SK-N-SH (cell line): ENCODE measurements at regions not wholly inside any gene's neighbourhood (a gene's known extent, or its start where the extent isn't known, plus 50 kb on each side); places are given as distances from the start of the nearest gene placed in this dataset.

Source experiments
- CTCF ChIA-PET: fragments of 300-600, 350-600 bp; formaldehyde crosslinking; extraction: SDS; loops from one replicate; lab custom pipeline; 2021; lab: Yijun Ruan, JAX
- POLR2A ChIA-PET: fragments of 350-600 bp; sonication (Branson Sonifier 250); formaldehyde crosslinking; extraction: SDS; loops from one replicate; lab custom pipeline; 2020; ENCODE audit warnings: antibody characterized with exemption, inconsistent platforms; lab: Yijun Ruan, JAX
- DNase-seq: peaks from one replicate; pipeline ENCODE4 v3.0.0; 2012
- H2AFZ ChIP-seq: fragments of 200-600 bp; sonication (generic); 2 replicates; pipeline ENCODE4 v1.8.1; 2016; ENCODE audit warnings: antibody characterized with exemption, mild to moderate bottlenecking, low read depth
- H3F3A ChIP-seq: fragments of 200-600 bp; sonication (generic); replicated peaks from 2 replicates; pipeline ENCODE3; 2016; ENCODE audit warnings: antibody characterized with exemption, mild to moderate bottlenecking; ENCODE audit not compliant: insufficient read depth
- H3K27ac ChIP-seq, 2 experiments: fragments of 200-500 bp in 1 of 2; fragments of 200-600 bp in 1 of 2; sonication (Bioruptor generic) in 1 of 2; sonication (generic), shearing (Covaris generic) in 1 of 2; 2 replicates each; pipeline versions ENCODE4 v1.5.1 to v1.6.1; 2014 to 2016; ENCODE audit warnings: low read depth in 2 of 2, inconsistent platforms in 1 of 2, low read length in 1 of 2, mild to moderate bottlenecking in 1 of 2, mixed read lengths in 1 of 2
- H3K27me3 ChIP-seq: fragments of 200-600 bp; sonication (generic), shearing (Covaris generic); 2 replicates; pipeline ENCODE4 v1.6.1; 2016; ENCODE audit warnings: mixed run types; ENCODE audit not compliant: insufficient read depth
- H3K36me3 ChIP-seq, 2 experiments: fragments of 200-500 bp in 1 of 2; fragments of 200-600 bp in 1 of 2; sonication (Bioruptor generic) in 1 of 2; sonication (generic) in 1 of 2; replicated peaks in 1 of 2; 2 replicates each; pipeline versions ENCODE3 to v1.5.1; 2014 to 2016; ENCODE audit warnings: low read length in 1 of 2, mild to moderate bottlenecking in 1 of 2; ENCODE audit not compliant: insufficient read depth in 2 of 2, control insufficient read depth in 1 of 2
- H3K4me1 ChIP-seq, 2 experiments: fragments of 200-500 bp in 1 of 2; fragments of 200-600 bp in 1 of 2; sonication (Bioruptor generic) in 1 of 2; sonication (generic), shearing (Covaris generic) in 1 of 2; 2 replicates each; pipeline versions ENCODE4 v1.5.1 to v1.6.1; 2014 to 2016; ENCODE audit warnings: low read depth in 1 of 2, low read length in 1 of 2, mixed run types in 1 of 2; ENCODE audit not compliant: insufficient read depth in 2 of 2, control insufficient read depth in 1 of 2
- H3K4me2 ChIP-seq: fragments of 200-600 bp; sonication (generic), shearing (Covaris generic); 2 replicates; pipeline ENCODE4 v1.6.1; 2017; ENCODE audit warnings: mixed run types
- H3K4me3 ChIP-seq, 2 experiments: fragments of 200-500 bp in 1 of 2; fragments of 200-600 bp in 1 of 2; sonication (Bioruptor generic) in 1 of 2; sonication (generic), shearing (Covaris generic) in 1 of 2; 2 replicates each; pipeline versions ENCODE4 v1.5.1 to v1.8.1; 2014 to 2016; ENCODE audit warnings: low read depth in 2 of 2, inconsistent platforms in 1 of 2, low read length in 1 of 2, mild to moderate bottlenecking in 1 of 2, mixed read lengths in 1 of 2, moderate library complexity in 1 of 2
- H3K79me2 ChIP-seq: fragments of 200-600 bp; sonication (generic); 2 replicates; pipeline ENCODE4 v1.8.1; 2017; ENCODE audit warnings: mild to moderate bottlenecking; ENCODE audit not compliant: insufficient read depth
- H3K9ac ChIP-seq: fragments of 200-600 bp; sonication (generic); 2 replicates; pipeline ENCODE4 v1.6.1; 2017; ENCODE audit warnings: mixed run types
- H3K9me2 ChIP-seq: fragments of 200-600 bp; sonication (generic); 2 replicates; pipeline ENCODE4 v1.6.1; 2017; ENCODE audit warnings: mixed run types
- H3K9me3 ChIP-seq: fragments of 200-600 bp; sonication (generic); 2 replicates; pipeline ENCODE4 v1.6.1; 2017; ENCODE audit warnings: mixed run types, mild to moderate bottlenecking, moderate library complexity
- H4K20me1 ChIP-seq: fragments of 200-600 bp; sonication (generic); 2 replicates; pipeline ENCODE4 v1.6.1; 2017; ENCODE audit warnings: mild to moderate bottlenecking, mixed run types; ENCODE audit not compliant: insufficient read depth
- EP300 ChIP-seq, 2 experiments: IDR thresholded peaks; 2 replicates each; pipeline versions ENCODE4 v1.4.0 to v1.6.1; 2012; ENCODE audit warnings: borderline replicate concordance in 1 of 2, low read depth in 1 of 2, low read length in 1 of 2
- EZH2phosphoT487 ChIP-seq: fragments of 200-600 bp; sonication (generic); IDR thresholded peaks from 2 replicates; pipeline ENCODE4 v1.6.1; 2017; ENCODE audit warnings: low read depth, mixed run types, mild to moderate bottlenecking, antibody characterized with exemption, moderate library complexity, borderline replicate concordance
- FOSL2 ChIP-seq: IDR thresholded peaks from 2 replicates; pipeline ENCODE4 v1.4.0; 2012; ENCODE audit warnings: low read depth, mild to moderate bottlenecking, moderate library complexity, borderline replicate concordance
- FOXM1 ChIP-seq: IDR thresholded peaks from 2 replicates; pipeline ENCODE4 v1.4.0; 2012; ENCODE audit warnings: low read depth, mild to moderate bottlenecking
- GABPA ChIP-seq: IDR thresholded peaks from 2 replicates; pipeline ENCODE4 v1.4.0; 2012; ENCODE audit warnings: low read depth, mild to moderate bottlenecking
- IRF3 ChIP-seq: fragments of 150-350 bp; IDR thresholded peaks from 2 replicates; pipeline ENCODE4 v1.6.1; 2016; ENCODE audit warnings: mild to moderate bottlenecking, low read depth, low read length
- MXI1 ChIP-seq: IDR thresholded peaks from 2 replicates; pipeline ENCODE4 v1.6.1; 2012; ENCODE audit warnings: mild to moderate bottlenecking, low read depth, low read length, improper control_type of control experiment
- POLR2AphosphoS5 ChIP-seq: IDR thresholded peaks from 2 replicates; pipeline ENCODE4 v1.6.1; 2012; ENCODE audit warnings: low read depth, low read length
- RCOR1 ChIP-seq: fragments of 150-350 bp; IDR thresholded peaks from 2 replicates; pipeline ENCODE4 v1.6.1; 2017; ENCODE audit warnings: antibody characterized with exemption, low read length
- REST ChIP-seq: IDR thresholded peaks from 2 replicates; pipeline ENCODE4 v1.6.1; 2012; ENCODE audit warnings: mild to moderate bottlenecking, low read depth, low read length, moderate library complexity
- RXRA ChIP-seq: IDR thresholded peaks from 2 replicates; pipeline ENCODE4 v1.4.0; 2012; ENCODE audit warnings: low read depth, mild to moderate bottlenecking, borderline replicate concordance
- SMC3 ChIP-seq: IDR thresholded peaks from 2 replicates; pipeline ENCODE4 v1.6.1; 2012; ENCODE audit warnings: low read depth, low read length, improper control_type of control experiment
- TAF1 ChIP-seq: IDR thresholded peaks from 2 replicates; pipeline ENCODE4 v1.6.1; 2012; ENCODE audit warnings: low read depth, mild to moderate bottlenecking, low read length, moderate library complexity, borderline replicate concordance
- USF2 ChIP-seq: fragments of 150-350 bp; IDR thresholded peaks from 2 replicates; pipeline ENCODE4 v1.6.1; 2017; ENCODE audit warnings: antibody characterized with exemption, low read length, low read depth, borderline replicate concordance
- YY1 ChIP-seq: IDR thresholded peaks from 2 replicates; pipeline ENCODE4 v1.4.0; 2012; ENCODE audit warnings: low read depth, mild to moderate bottlenecking
- WGBS: methylation state at CpG from one replicate; pipeline ENCODE4 v1.1.6; 2017; ENCODE audit warnings: low lambda C conversion rate; 5-methylcytosine and 5-hydroxymethylcytosine counted together

GRCh38 chrX:69228732-69229131, 63.5 kb upstream of the PJA1 start:
- POLR2A ChIA-PET = no interaction called here
- WGBS = 44% methylated on average over 4 of the region's 4 CpGs
- H2AFZ ChIP-seq = no peak overlapping the region

More at GRCh38 chrX:69228732-69229131, 63.5 kb upstream of the PJA1 start:
- Histone ChIP-seq H4K20me1 (no peaks in the 10 kb centered on the region), H3K79me2 (no peaks in the 10 kb centered on the region), H3K4me2 (no peak overlapping the region), H3K4me1 (no peaks in the 10 kb centered on the region; a peak in 1 of 4 replicates), H3K36me3 (no peaks in the 10 kb centered on the region), H3F3A (no peaks in the 10 kb centered on the region), H3K9ac (no peak overlapping the region), H3K27me3 (no peaks in the 10 kb centered on the region), H3K4me3 (no peak overlapping the region), H3K27ac (no peak overlapping the region), H3K9me2 (no peaks in the 10 kb centered on the region), H3K9me3 (no peaks in the 10 kb centered on the region)
- CTCF ChIA-PET = interaction anchor here (0.8 kb wide), 1 partner anchor 401 kb away, joined by 4 read pairs; no protein-coding TSS in a partner anchor
- no peak for DNase-seq
- TF ChIP-seq SMC3 (no peak), EP300 (IDR thresholded peaks at IDR 0.05; ENCODE audit: borderline replicate concordance in 1 of 2, low read depth in 1 of 2, low read length in 1 of 2) (no peak), RXRA (no peak), FOXM1 (no peak), RCOR1 (no peak), YY1 (no peak), USF2 (no peak), IRF3 (no peak), REST (no peak), EZH2phosphoT487 (no peak), GABPA (no peak), FOSL2 (no peak), TAF1 (no peak), POLR2AphosphoS5 (no peak), MXI1 (no peak)
